GM23248 (cell line): ENCODE measurements at regions not wholly inside any gene's neighbourhood (a gene's known extent, or its start where the extent isn't known, plus 50 kb on each side); places are given as distances from the start of the nearest gene placed in this dataset.

Experiments used
- EZH2 ChIP-seq: fragments of 200-600 bp; sonication (generic); IDR thresholded peaks from 2 replicates; pipeline ENCODE4 v1.6.1; 2018; ENCODE audit warnings: antibody characterized with exemption, mild to moderate bottlenecking; ENCODE audit not compliant: insufficient read depth, poor library complexity, severe bottlenecking
- EZH2phosphoT487 ChIP-seq: fragments of 200-600 bp; sonication (generic); IDR thresholded peaks from 2 replicates; pipeline ENCODE4 v1.6.1; 2018; ENCODE audit warnings: antibody characterized with exemption, moderate library complexity, mild to moderate bottlenecking, low read depth; ENCODE audit not compliant: insufficient read depth

GRCh38 chr7:41809116-41809515 is 106.2 kb upstream of the INHBA start:
- TF ChIP-seq EZH2, result no peak
- no peak for TF ChIP-seq EZH2phosphoT487
